ENCODE measurements at regions not wholly inside any gene's neighbourhood (a gene's known extent, or its start where the extent isn't known, plus 50 kb on each side); places are given as distances from the start of the nearest gene placed in this dataset.

GRCh38 chr7:121002-121785 is 71.2 kb upstream of the FAM20C start:
- 67% methylated on average over 18 of the region's 18 CpGs for WGBS (ENCODE audit: missing lambda C conversion rate)

GRCh38 chr7:123237-123636 is 69.1 kb upstream of the FAM20C start:
- ChIA-PET POLR2A (no interaction called here), CTCF (interaction anchor here (2.5 kb wide), 1 partner anchor 8 kb away, joined by 5 read pairs; no protein-coding TSS in a partner anchor)
- DNase-seq (ENCODE audit: low read depth in 1 of 2, low spot score in 1 of 2) (no peak), ATAC-seq (no peak), FAIRE-seq (no peak)
- H3K27ac ChIP-seq = no peak overlapping the region
- no peak overlapping the region for H3K4me2 ChIP-seq
- no peaks in the 10 kb centered on the region for H3K9me3 ChIP-seq
- no peaks in the 10 kb centered on the region for H3K4me1 ChIP-seq
- H3K4me3 ChIP-seq = no peak overlapping the region
- WGBS (ENCODE audit: missing lambda C conversion rate) = 83% methylated on average over 8 of the region's 10 CpGs
- TF ChIP-seq ZFP36 (IDR thresholded peaks at IDR 0.05; ENCODE audit: borderline replicate concordance, partially characterized antibody) = no peak
- TF ChIP-seq HOXB5 (CRISPR knock-in tag; IDR thresholded peaks at IDR 0.05) = no peak
- TF ChIP-seq KDM1A (IDR thresholded peaks at IDR 0.05; ENCODE audit: low read depth) = no peak
- no peak for TF ChIP-seq RCOR1 (IDR thresholded peaks at IDR 0.05; ENCODE audit: low read depth, low read length)
- no peak for TF ChIP-seq CEBPB (IDR thresholded peaks at IDR 0.05)
- TF ChIP-seq CHD4 (IDR thresholded peaks at IDR 0.05; ENCODE audit: borderline replicate concordance) = no peak
- TF ChIP-seq HDAC2 (IDR thresholded peaks at IDR 0.05) = no peak
- no peak for TF ChIP-seq ELK1 (IDR thresholded peaks at IDR 0.05; ENCODE audit: low read depth, low read length)
- no peak for TF ChIP-seq TP53 (CRISPR knock-in tag; IDR thresholded peaks at IDR 0.05)
- TF ChIP-seq E2F6 (IDR thresholded peaks at IDR 0.05; ENCODE audit: borderline replicate concordance, low read depth) = no peak
- no peak for TF ChIP-seq NFE2L2 (conservative IDR thresholded peaks at IDR 0.05; ENCODE audit: low read length)
- TF ChIP-seq BHLHE40 (IDR thresholded peaks at IDR 0.05; ENCODE audit: low read depth, low read length) = no peak
- no peak for TF ChIP-seq PHF8 (IDR thresholded peaks at IDR 0.05; ENCODE audit: borderline replicate concordance, low read depth)
- no peak for TF ChIP-seq HOXA7 (CRISPR knock-in tag; IDR thresholded peaks at IDR 0.05)
- no peak for TF ChIP-seq POLR2A (IDR thresholded peaks at IDR 0.05; ENCODE audit: low read length)

More at GRCh38 chr7:121002-121785, 71.2 kb upstream of the FAM20C start:
- ChIA-PET CTCF (interaction anchor here (1.0 kb wide), 1 partner anchor 38 kb away, joined by 4 read pairs; no protein-coding TSS in a partner anchor), POLR2A (no interaction called here)
- H3K9me3 ChIP-seq = no peaks in the 10 kb centered on the region
- DNase-seq (ENCODE audit: low read depth in 1 of 2, low spot score in 1 of 2) (no peak), FAIRE-seq (no peak), ATAC-seq (no peak)
- no peak for TF ChIP-seq ZC3H11A (IDR thresholded peaks at IDR 0.05)
- TF ChIP-seq CBX2 (IDR thresholded peaks at IDR 0.05; ENCODE audit: borderline replicate concordance, low read depth) = no peak
- TF ChIP-seq ESRRA (IDR thresholded peaks at IDR 0.05; ENCODE audit: borderline replicate concordance, low read length) = no peak
- TF ChIP-seq CBX8 (IDR thresholded peaks at IDR 0.05) = no peak
- TF ChIP-seq PBX3 (IDR thresholded peaks at IDR 0.05) = no peak
- TF ChIP-seq SMC3 (IDR thresholded peaks at IDR 0.05) = no peak
- TF ChIP-seq NFE2L2 (conservative IDR thresholded peaks at IDR 0.05; ENCODE audit: low read length) = no peak
- TF ChIP-seq HDAC2 (IDR thresholded peaks at IDR 0.05) = no peak
- H3K4me3 ChIP-seq = no peak overlapping the region
- no peaks in the 10 kb centered on the region for H3K4me1 ChIP-seq
- H3K4me2 ChIP-seq = no peak overlapping the region
- H3K27ac ChIP-seq = no peak overlapping the region
